Neural progenitor cell (in vitro differentiated cells): ENCODE measurements at regions not wholly inside any gene's neighbourhood (a gene's known extent, or its start where the extent isn't known, plus 50 kb on each side); places are given as distances from the start of the nearest gene placed in this dataset.

ENCODE experiments used
- EZH2 ChIP-seq: fragments of 200-600 bp; sonication (generic); IDR thresholded peaks from 2 replicates; pipeline ENCODE4 v1.6.1; 2017; ENCODE audit warnings: antibody characterized with exemption, mild to moderate bottlenecking, moderate library complexity
- TF ChIP-seq, protein P1 (sequence below): fragments of 200-600 bp; sonication (generic); IDR thresholded peaks from 2 replicates; pipeline ENCODE4 v1.5.1; 2017; ENCODE audit warnings: antibody characterized with exemption, mild to moderate bottlenecking

DNA sequence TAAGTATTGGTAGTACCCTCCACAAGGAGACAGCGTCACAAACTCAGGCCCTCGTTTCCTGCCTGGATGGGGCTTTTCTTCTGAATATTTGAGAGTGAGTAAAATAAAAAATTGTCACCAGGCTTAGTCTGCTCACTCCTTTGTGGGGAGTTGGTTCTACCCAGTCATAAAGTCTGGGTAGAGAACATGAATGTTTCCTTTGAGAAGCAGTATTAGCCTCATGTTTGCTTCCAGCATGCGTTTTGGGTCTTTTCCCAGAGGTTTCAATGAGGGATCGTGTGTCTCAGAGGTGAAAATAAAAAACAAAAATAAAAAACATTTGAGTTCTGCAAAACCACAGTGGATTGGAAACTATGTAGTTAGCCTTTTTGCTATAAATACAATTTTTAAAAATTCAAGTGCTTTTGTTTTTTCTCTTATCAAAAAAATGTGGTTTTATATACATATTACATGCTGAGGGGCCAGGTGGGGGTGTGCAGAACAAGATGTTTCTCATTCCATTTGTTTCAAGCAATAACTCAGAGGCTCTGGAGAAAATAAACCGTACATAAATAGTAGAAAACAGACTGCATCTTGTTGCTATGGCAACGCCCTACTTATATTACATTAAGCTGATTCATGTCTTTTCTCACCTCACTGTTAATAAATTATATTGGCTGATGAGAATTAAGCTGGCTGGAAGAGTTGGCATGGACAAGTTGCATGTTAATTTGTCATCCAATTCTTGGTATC lies 182.8 kb upstream of the FOXN2 start:
- no peak for TF ChIP-seq EZH2
- TF ChIP-seq, protein P1, sequence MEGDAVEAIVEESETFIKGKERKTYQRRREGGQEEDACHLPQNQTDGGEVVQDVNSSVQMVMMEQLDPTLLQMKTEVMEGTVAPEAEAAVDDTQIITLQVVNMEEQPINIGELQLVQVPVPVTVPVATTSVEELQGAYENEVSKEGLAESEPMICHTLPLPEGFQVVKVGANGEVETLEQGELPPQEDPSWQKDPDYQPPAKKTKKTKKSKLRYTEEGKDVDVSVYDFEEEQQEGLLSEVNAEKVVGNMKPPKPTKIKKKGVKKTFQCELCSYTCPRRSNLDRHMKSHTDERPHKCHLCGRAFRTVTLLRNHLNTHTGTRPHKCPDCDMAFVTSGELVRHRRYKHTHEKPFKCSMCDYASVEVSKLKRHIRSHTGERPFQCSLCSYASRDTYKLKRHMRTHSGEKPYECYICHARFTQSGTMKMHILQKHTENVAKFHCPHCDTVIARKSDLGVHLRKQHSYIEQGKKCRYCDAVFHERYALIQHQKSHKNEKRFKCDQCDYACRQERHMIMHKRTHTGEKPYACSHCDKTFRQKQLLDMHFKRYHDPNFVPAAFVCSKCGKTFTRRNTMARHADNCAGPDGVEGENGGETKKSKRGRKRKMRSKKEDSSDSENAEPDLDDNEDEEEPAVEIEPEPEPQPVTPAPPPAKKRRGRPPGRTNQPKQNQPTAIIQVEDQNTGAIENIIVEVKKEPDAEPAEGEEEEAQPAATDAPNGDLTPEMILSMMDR, result no peak
